PC-3 (cell line): ENCODE measurements at regions not wholly inside any gene's neighbourhood (a gene's known extent, or its start where the extent isn't known, plus 50 kb on each side); places are given as distances from the start of the nearest gene placed in this dataset.

ENCODE experiments used
- CTCF ChIP-seq: fragments of 300-600 bp; sonication (generic); conservative IDR thresholded peaks from 2 replicates; pipeline ENCODE4 v1.5.1; 2017; ENCODE audit warnings: antibody characterized with exemption, low read depth, mild to moderate bottlenecking, low read length
- EZH2 ChIP-seq: fragments of 300-600 bp; sonication (generic); IDR thresholded peaks from one replicate; pipeline ENCODE4 v1.6.1; 2017; ENCODE audit warnings: antibody characterized with exemption, mild to moderate bottlenecking, low read length; ENCODE audit not compliant: unreplicated experiment
- EZH2phosphoT487 ChIP-seq: fragments of 300-600 bp; sonication (generic); IDR thresholded peaks from 2 replicates; pipeline ENCODE4 v1.6.1; 2018; ENCODE audit warnings: mild to moderate bottlenecking, antibody characterized with exemption, low read length, borderline replicate concordance

GRCh38 chr2:172273910-172274571 is 153.3 kb upstream of the ITGA6 start:
- TF ChIP-seq CTCF (no peak), EZH2 (no peak), EZH2phosphoT487 (no peak)
